OCI-LY1 (cell line): ENCODE measurements at regions not wholly inside any gene's neighbourhood (a gene's known extent, or its start where the extent isn't known, plus 50 kb on each side); places are given as distances from the start of the nearest gene placed in this dataset.

Experiments used
- H2AFZ ChIP-seq: fragments of 200-600 bp; sonication (generic), shearing (Covaris generic); 2 replicates; pipeline ENCODE4 v1.6.0; 2014; ENCODE audit warnings: antibody characterized with exemption, mild to moderate bottlenecking, low read length
- H3F3A ChIP-seq: fragments of 200-600 bp; sonication (generic), shearing (Covaris generic); 2 replicates; pipeline ENCODE4 v1.6.0; 2014; ENCODE audit warnings: mild to moderate bottlenecking, antibody characterized with exemption, low read length, moderate library complexity; ENCODE audit not compliant: insufficient read depth
- H3K27ac ChIP-seq: fragments of 200-600 bp; sonication (generic); 2 replicates; pipeline ENCODE4 v1.5.1; 2014; ENCODE audit warnings: low read length, mixed run types, mild to moderate bottlenecking, low read depth; ENCODE audit not compliant: poor library complexity, severe bottlenecking
- H3K27me3 ChIP-seq: fragments of 200-600 bp; sonication (generic); 2 replicates; pipeline ENCODE4 v1.6.0; 2014; ENCODE audit warnings: antibody characterized with exemption, mild to moderate bottlenecking, low read length, moderate library complexity; ENCODE audit not compliant: insufficient read depth
- H3K36me3 ChIP-seq: fragments of 200-600 bp; sonication (generic); 2 replicates; pipeline ENCODE4 v1.6.1; 2014; ENCODE audit warnings: mild to moderate bottlenecking, antibody characterized with exemption, low read length, moderate library complexity, mixed read lengths; ENCODE audit not compliant: insufficient read depth
- H3K4me1 ChIP-seq: fragments of 200-600 bp; sonication (generic); 2 replicates; pipeline ENCODE4 v1.5.1; 2014; ENCODE audit warnings: mild to moderate bottlenecking, low read length, moderate library complexity; ENCODE audit not compliant: insufficient read depth, severe bottlenecking
- H3K4me2 ChIP-seq: fragments of 200-600 bp; sonication (generic), shearing (Covaris generic); 2 replicates; pipeline ENCODE4 v1.6.1; 2014; ENCODE audit warnings: low read length
- H3K4me3 ChIP-seq: fragments of 200-600 bp; sonication (generic); 2 replicates; pipeline ENCODE4 v1.5.1; 2014; ENCODE audit warnings: low read length, low read depth, mild to moderate bottlenecking, mixed read lengths; ENCODE audit not compliant: poor library complexity, severe bottlenecking
- H3K79me2 ChIP-seq: fragments of 200-600 bp; shearing (Covaris generic); 2 replicates; pipeline ENCODE4 v1.6.1; 2016; ENCODE audit warnings: mixed run types, low read length, mixed read lengths; ENCODE audit not compliant: insufficient read depth
- H3K9ac ChIP-seq: fragments of 200-600 bp; sonication (generic), shearing (Covaris generic); 2 replicates; pipeline ENCODE4 v1.6.1; 2014; ENCODE audit warnings: mild to moderate bottlenecking, low read length, mixed read lengths
- H3K9me2 ChIP-seq: fragments of 200-600 bp; sonication (generic), shearing (Covaris generic); 2 replicates; pipeline ENCODE4 v1.6.1; 2014; ENCODE audit warnings: low read depth, mild to moderate bottlenecking, low read length, mixed read lengths
- H3K9me3 ChIP-seq: fragments of 200-600 bp; shearing (Covaris generic); 2 replicates; pipeline ENCODE4 v1.6.1; 2014; ENCODE audit warnings: low read length, mixed read lengths
- H4K20me1 ChIP-seq: fragments of 200-600 bp; sonication (generic), shearing (Covaris generic); 2 replicates; pipeline ENCODE4 v1.6.0; 2016; ENCODE audit warnings: mild to moderate bottlenecking, low read length; ENCODE audit not compliant: insufficient read depth
- CTCF ChIP-seq: fragments of 200-600 bp; sonication (generic), shearing (Covaris generic); IDR thresholded peaks from 2 replicates; pipeline ENCODE4 v1.5.1; 2017; ENCODE audit warnings: mild to moderate bottlenecking, antibody characterized with exemption, low read length, moderate library complexity, mixed read lengths
- EZH2 ChIP-seq: fragments of 200-600 bp; sonication (generic), shearing (Covaris generic); IDR thresholded peaks from 2 replicates; pipeline ENCODE4 v1.8.0; 2017; ENCODE audit warnings: borderline replicate concordance, mixed run types, mild to moderate bottlenecking, antibody characterized with exemption, low read length, moderate library complexity, mixed read lengths

DNA sequence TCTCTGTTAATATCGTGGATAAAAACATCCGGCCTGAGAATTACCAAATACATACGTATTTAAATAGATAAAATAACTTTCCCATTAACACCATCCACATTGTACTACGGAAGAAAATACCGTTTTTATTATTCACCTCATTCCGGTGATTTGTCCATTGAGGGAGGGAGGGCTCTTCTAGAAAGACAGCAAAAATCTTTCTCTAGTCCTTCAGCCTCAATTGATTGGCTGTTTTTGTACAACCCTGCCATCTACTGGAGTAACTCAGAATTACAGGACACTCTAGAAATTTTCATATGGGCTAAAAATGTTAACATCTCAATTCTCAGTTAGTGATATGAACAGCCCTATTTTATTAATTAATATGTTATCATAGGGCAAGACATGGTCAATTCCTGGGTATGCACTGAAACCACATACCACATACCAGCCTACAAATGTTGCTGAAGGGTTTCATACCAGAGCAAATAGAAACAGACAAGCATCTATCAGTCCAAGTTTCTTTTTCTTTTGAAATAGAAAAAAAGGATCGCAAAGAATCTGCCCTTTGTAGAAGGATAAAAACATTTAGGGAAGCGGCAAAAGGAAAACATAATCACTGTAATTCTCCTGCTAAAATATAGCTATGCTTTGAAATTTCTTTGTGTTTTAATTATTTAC is 55.8 kb upstream of the CDCA7L start:
- H3K4me3 ChIP-seq: no peak overlapping the region
- no peak overlapping the region for H2AFZ ChIP-seq
- TF ChIP-seq EZH2 (no peak), CTCF (peak; percentile 92)
- no peak overlapping the region for H3K27ac ChIP-seq
- H3K79me2 ChIP-seq: no peaks in the 10 kb centered on the region
- 0 out of 2 replicates have a peak, but pooled peaks cover 5% of the 10 kb centered on the region for H3K27me3 ChIP-seq
- no peaks in the 10 kb centered on the region for H4K20me1 ChIP-seq
- no peaks in the 10 kb centered on the region for H3K9me3 ChIP-seq
- H3K4me1 ChIP-seq: no peaks in the 10 kb centered on the region
- no peaks in the 10 kb centered on the region for H3K36me3 ChIP-seq
- no peaks in the 10 kb centered on the region for H3F3A ChIP-seq
- H3K9me2 ChIP-seq: no peaks in the 10 kb centered on the region
- no peak overlapping the region for H3K4me2 ChIP-seq
- no peak overlapping the region for H3K9ac ChIP-seq

GRCh38 chr7:21999896-22000295 is 54.2 kb upstream of the CDCA7L start:
- H2AFZ ChIP-seq: no peak overlapping the region
- H3K27ac ChIP-seq: no peak overlapping the region
- H3K4me1 ChIP-seq: no peaks in the 10 kb centered on the region
- no peaks in the 10 kb centered on the region for H3K36me3 ChIP-seq
- H3F3A ChIP-seq: no peaks in the 10 kb centered on the region
- no peaks in the 10 kb centered on the region for H3K79me2 ChIP-seq
- H3K9me3 ChIP-seq: no peaks in the 10 kb centered on the region
- no peaks in the 10 kb centered on the region for H4K20me1 ChIP-seq
- H3K27me3 ChIP-seq: 0 out of 2 replicates have a peak, but pooled peaks cover 5% of the 10 kb centered on the region
- H3K4me3 ChIP-seq: no peak overlapping the region
- H3K9me2 ChIP-seq: no peaks in the 10 kb centered on the region
- H3K4me2 ChIP-seq: no peak overlapping the region
- H3K9ac ChIP-seq: no peak overlapping the region
- TF ChIP-seq CTCF (no peak), EZH2 (no peak)

- Histone ChIP-seq H2AFZ (no peak overlapping the region), H3K27me3 (0 out of 2 replicates have a peak, but pooled peaks cover 5% of the 10 kb centered on the region), H4K20me1 (no peaks in the 10 kb centered on the region), H3K79me2 (no peaks in the 10 kb centered on the region), H3K9me3 (no peaks in the 10 kb centered on the region), H3K9me2 (no peaks in the 10 kb centered on the region), H3K4me1 (no peaks in the 10 kb centered on the region), H3F3A (no peaks in the 10 kb centered on the region), H3K36me3 (no peaks in the 10 kb centered on the region), H3K4me3 (no peak overlapping the region), H3K4me2 (no peak overlapping the region), H3K9ac (no peak overlapping the region), H3K27ac (no peak overlapping the region)
- TF ChIP-seq EZH2 (no peak), CTCF (no peak)
Measured at GRCh38 chr7:21996641-21997040, 50.9 kb upstream of the CDCA7L start.
